Kidney (tissue), 13 donors: ENCODE measurements at regions not wholly inside any gene's neighbourhood (a gene's known extent, or its start where the extent isn't known, plus 50 kb on each side); places are given as distances from the start of the nearest gene placed in this dataset.

Source experiments
- DNase-seq, 5 donors: peaks; one replicate each; pipeline ENCODE4 v3.0.0-alpha.2; 2013 to 2020
- FAIRE-seq: peaks from 2 replicates; lab custom pipeline; 2012; peaks lifted over from hg19 to GRCh38; lab: Jason Lieb, UNC
- H3K27ac ChIP-seq, 2 donors: one replicate each; pipeline ENCODE4 v1.7.0; 2013; ENCODE audit warnings: low read depth in 2 of 2, low read length in 2 of 2, inconsistent platforms in 1 of 2
- H3K27me3 ChIP-seq: one replicate; pipeline ENCODE4 v1.7.1; 2013; ENCODE audit warnings: low read length, inconsistent platforms; ENCODE audit not compliant: control insufficient read depth, insufficient read depth
- H3K36me3 ChIP-seq, 3 donors: one replicate each; pipeline versions ENCODE4 v1.7.0 to v1.7.1; 2013; ENCODE audit warnings: low read length in 3 of 3, control low read depth in 1 of 3, inconsistent platforms in 1 of 3; ENCODE audit not compliant: insufficient read depth in 3 of 3, control insufficient read depth in 2 of 3
- H3K4me1 ChIP-seq, 3 donors: one replicate each; pipeline versions ENCODE4 v1.7.0 to v1.7.1; 2013; ENCODE audit warnings: low read length in 3 of 3, inconsistent platforms in 1 of 3, low read depth in 1 of 3; ENCODE audit not compliant: control insufficient read depth in 2 of 3, insufficient read depth in 2 of 3
- H3K4me3 ChIP-seq, 3 donors: one replicate each; pipeline versions ENCODE4 v1.7.0 to v1.8.1; 2013; ENCODE audit warnings: low read length in 3 of 3, control low read depth in 1 of 3, inconsistent platforms in 1 of 3
- H3K9ac ChIP-seq, 3 donors: one replicate each; pipeline versions ENCODE4 v1.7.0 to v1.7.1; 2013; ENCODE audit warnings: low read length in 3 of 3, control low read depth in 1 of 3, inconsistent platforms in 1 of 3
- H3K9me3 ChIP-seq, 3 donors: one replicate each; pipeline versions ENCODE4 v1.7.0 to v1.7.1; 2013; ENCODE audit warnings: low read length in 3 of 3, control low read depth in 1 of 3, inconsistent platforms in 1 of 3; ENCODE audit not compliant: control insufficient read depth in 2 of 3, insufficient read depth in 1 of 3
- CTCF ChIP-seq: IDR thresholded peaks from 3 replicates; pipeline ENCODE4 v1.5.1; 2012; ENCODE audit warnings: mild to moderate bottlenecking, moderate library complexity, borderline replicate concordance; ENCODE audit not compliant: insufficient read depth; ENCODE audit errors: extremely low read depth
- intact Hi-C: fragments of 100-400 bp; cut with DNase I; formaldehyde crosslinking; loops from one replicate; pipeline ENCODE4 v1.11.1; 2022
- donor health status: control.
- donor health status: control.
- donor health status: control.
- donor health status: control.
- donor health status: control.
- donor health status: DM: yes; HTN: yes; CAD: no.
- donor health status: Normal renal cell carcinoma (clear cell type).

- DNase-seq (no peak), FAIRE-seq (no peak)
- Histone ChIP-seq H3K4me1 (no peaks in the 10 kb centered on the region), H3K27me3 (no peaks in the 10 kb centered on the region), H3K4me3 (no peak overlapping the region), H3K27ac (no peak overlapping the region), H3K9me3 (peaks cover 0 to 3% (median 0%) of the 10 kb centered on the region in 3 donors), H3K9ac (no peak overlapping the region), H3K36me3 (no peaks in the 10 kb centered on the region)
- TF ChIP-seq CTCF, result peak; percentile 14
- intact Hi-C loops, result no loop called here
Measured at GRCh38 chr12:102300824-102301461, 103.3 kb upstream of the PMCH start.

GRCh38 chr12:102299731-102300130 is 102.1 kb upstream of the PMCH start:
- DNase-seq (no peak), FAIRE-seq (no peak)
- TF ChIP-seq CTCF, result no peak
- Histone ChIP-seq H3K36me3 (no peaks in the 10 kb centered on the region), H3K9me3 (peaks cover 0 to 3% (median 0%) of the 10 kb centered on the region in 3 donors), H3K27me3 (no peaks in the 10 kb centered on the region), H3K4me3 (no peak overlapping the region), H3K9ac (no peak overlapping the region), H3K27ac (no peak overlapping the region), H3K4me1 (no peaks in the 10 kb centered on the region)
- intact Hi-C loops, result no loop called here

GRCh38 chr12:102298022-102298421 is 100.4 kb upstream of the PMCH start:
- peaks cover 0 to 3% (median 0%) of the 10 kb centered on the region in 3 donors for H3K9me3 ChIP-seq
- H3K9ac ChIP-seq, result no peak overlapping the region
- intact Hi-C loops, result no loop called here
- no peak for DNase-seq
- no peak for TF ChIP-seq CTCF
- no peak overlapping the region for H3K27ac ChIP-seq
- no peak for FAIRE-seq
- no peak overlapping the region for H3K4me3 ChIP-seq
- H3K36me3 ChIP-seq, result no peaks in the 10 kb centered on the region
- H3K4me1 ChIP-seq, result no peaks in the 10 kb centered on the region
- H3K27me3 ChIP-seq, result no peaks in the 10 kb centered on the region

- no peak overlapping the region for H3K27ac ChIP-seq
- FAIRE-seq (no peak), DNase-seq (no peak)
- TF ChIP-seq CTCF, result no peak
- H3K4me1 ChIP-seq, result no peaks in the 10 kb centered on the region
- no peaks in the 10 kb centered on the region for H3K36me3 ChIP-seq
- no peaks in the 10 kb centered on the region for H3K27me3 ChIP-seq
- no peak overlapping the region for H3K4me3 ChIP-seq
- H3K9ac ChIP-seq, result no peak overlapping the region
- intact Hi-C loops, result no loop called here
- H3K9me3 ChIP-seq, result peaks cover 0 to under 1% (median 0%) of the 10 kb centered on the region in 3 donors
Measured at GRCh38 chr12:102297412-102297811, 99.8 kb upstream of the PMCH start.
